D341Med (cell line): ENCODE measurements at regions not wholly inside any gene's neighbourhood (a gene's known extent, or its start where the extent isn't known, plus 50 kb on each side); places are given as distances from the start of the nearest gene placed in this dataset.

Source experiments
- DNase-seq: peaks from one replicate; pipeline ENCODE4 v3.0.0; 2012; ENCODE audit warnings: low spot score

- no peak for DNase-seq
These were observed 346.8 kb downstream of the STK39 start for GRCh38 chr2:167900435-167901114.

GRCh38 chr2:167898340-167898739 is 349.1 kb downstream of the STK39 start:
- no peak for DNase-seq

- no peak for DNase-seq
These were observed 355.6 kb downstream of the STK39 start for GRCh38 chr2:167891841-167892240.

- no peak for DNase-seq
These were observed 356.7 kb downstream of the STK39 start for GRCh38 chr2:167890739-167891138.

GRCh38 chr2:167880415-167880814 is 367.0 kb downstream of the STK39 start:
- no peak for DNase-seq

GRCh38 chr2:167875529-167875928 is 371.9 kb downstream of the STK39 start:
- no peak for DNase-seq

GRCh38 chr2:167874812-167875211 is 372.6 kb downstream of the STK39 start:
- DNase-seq: no peak

- DNase-seq: no peak
These were observed 376.1 kb downstream of the STK39 start for GRCh38 chr2:167871286-167871685.

GRCh38 chr2:167869200-167869599 is 378.2 kb downstream of the STK39 start:
- no peak for DNase-seq

- DNase-seq: no peak
These were observed 384.0 kb downstream of the STK39 start for GRCh38 chr2:167863377-167863776.

GRCh38 chr2:167862782-167863181 is 384.6 kb downstream of the STK39 start:
- peak; percentile 26 for DNase-seq

- DNase-seq: no peak
These were observed 385.1 kb downstream of the STK39 start for GRCh38 chr2:167862296-167862695.

GRCh38 chr2:167861574-167862193 is 385.7 kb downstream of the STK39 start:
- no peak for DNase-seq

- DNase-seq: no peak
These were observed 387.3 kb downstream of the STK39 start for GRCh38 chr2:167860082-167860481.

GRCh38 chr2:167859676-167860075 is 387.7 kb downstream of the STK39 start:
- DNase-seq: no peak

- no peak for DNase-seq
These were observed 389.3 kb downstream of the STK39 start for GRCh38 chr2:167858086-167858485.

GRCh38 chr2:167857416-167857815 is 390.0 kb downstream of the STK39 start:
- no peak for DNase-seq

- no peak for DNase-seq
These were observed 391.2 kb downstream of the STK39 start for GRCh38 chr2:167856190-167856589.

- DNase-seq: no peak
These were observed 392.2 kb downstream of the STK39 start for GRCh38 chr2:167855211-167855610.

- no peak for DNase-seq
These were observed 393.7 kb downstream of the STK39 start for GRCh38 chr2:167853717-167854116.

- DNase-seq: no peak
These were observed 395.5 kb downstream of the STK39 start for GRCh38 chr2:167851876-167852275.

- DNase-seq: no peak
These were observed 396.0 kb downstream of the STK39 start for GRCh38 chr2:167851323-167851860.

GRCh38 chr2:167844714-167845530 is 402.5 kb downstream of the STK39 start:
- peak; percentile 39 for DNase-seq
